ENCODE measurements at regions not wholly inside any gene's neighbourhood (a gene's known extent, or its start where the extent isn't known, plus 50 kb on each side); places are given as distances from the start of the nearest gene placed in this dataset.

DNA sequence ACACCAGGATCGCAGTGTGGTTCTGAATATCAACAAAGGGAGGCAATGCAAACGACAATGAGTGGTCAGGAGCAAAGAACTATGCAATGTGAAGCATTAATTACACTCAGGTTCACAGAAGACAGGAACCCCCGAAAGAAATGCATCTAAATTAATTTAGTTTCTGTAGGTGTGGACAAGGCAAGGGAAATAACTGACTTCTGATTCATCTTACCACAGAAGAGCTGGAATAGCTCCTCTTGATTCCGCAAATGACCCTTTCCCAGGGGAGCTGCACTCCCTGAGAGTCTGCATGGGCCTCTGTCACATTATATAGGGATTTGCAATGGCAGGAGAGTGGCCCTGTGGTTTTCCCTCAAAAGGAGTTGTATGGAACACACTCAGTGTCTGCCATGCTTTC, 263.9 kb upstream of the APCDD1 start:
- no peak overlapping the region for H2BK12ac ChIP-seq (ENCODE audit: insufficient read length, low read depth, low read length)
- H2AFZ ChIP-seq (ENCODE audit: low read length) = no peak overlapping the region
- H3K9ac ChIP-seq (ENCODE audit: extremely low read depth, insufficient read length, low read length) = no peak overlapping the region
- H2BK5ac ChIP-seq (ENCODE audit: insufficient read length, low read length) = no peak overlapping the region
- no peak overlapping the region for H3K14ac ChIP-seq (ENCODE audit: insufficient read depth, low read length)
- H3K27me3 ChIP-seq (ENCODE audit: insufficient read depth, low read length) = no peaks in the 10 kb centered on the region
- H2AK5ac ChIP-seq (ENCODE audit: insufficient read length, low read length) = no peak overlapping the region
- no peaks in the 10 kb centered on the region for H4K20me1 ChIP-seq (ENCODE audit: control insufficient read depth, insufficient read depth, insufficient read length)
- no peak overlapping the region for H4K8ac ChIP-seq (replicated peaks; ENCODE audit: insufficient read length, low read depth, low read length)
- no peak overlapping the region for H3K4me2 ChIP-seq (ENCODE audit: insufficient read depth, insufficient read length, low read length)
- H3K4me3 Mint-ChIP-seq = no peak overlapping the region
- H3T11ph ChIP-seq (ENCODE audit: low read length) = no peak overlapping the region
- no peaks in the 10 kb centered on the region for H3K79me1 ChIP-seq (ENCODE audit: insufficient read depth, low read depth, low read length, poor library complexity, severe bottlenecking)
- no peak overlapping the region for H3K4ac ChIP-seq (ENCODE audit: low read depth, low read length)
- H3K4me1 Mint-ChIP-seq = no peaks in the 10 kb centered on the region; a peak in 1 of 4 replicates
- H2BK20ac ChIP-seq (ENCODE audit: low read depth, low read length, poor library complexity, severe bottlenecking) = no peak overlapping the region
- H3K9me3 Mint-ChIP-seq = peaks cover 2 to 3% of the 10 kb centered on the region in 2 experiments; a peak in 2 of 5 replicates
- H3K9me3 ChIP-seq (ENCODE audit: control insufficient read depth, low read depth, low read length) = no peaks in the 10 kb centered on the region
- H3K18ac ChIP-seq (ENCODE audit: insufficient read length, low read depth, low read length) = no peak overlapping the region
- no peak overlapping the region for H4K5ac ChIP-seq (ENCODE audit: insufficient read length, low read depth, low read length)
- H3K27ac Mint-ChIP-seq = no peak overlapping the region
- no peaks in the 10 kb centered on the region; a peak in 1 of 7 replicates for H3K36me3 Mint-ChIP-seq (ENCODE audit: insufficient read depth in 1 of 3, low read depth in 3 of 3)
- H4K91ac ChIP-seq (ENCODE audit: insufficient read length, low read depth, low read length) = no peak overlapping the region
- H3K23me2 ChIP-seq (ENCODE audit: insufficient read length, low read depth, low read length, poor library complexity, severe bottlenecking) = no peaks in the 10 kb centered on the region
- peaks cover 3% of the 10 kb centered on the region; the same call in 1 of the 2 replicates for H3K27me3 Mint-ChIP-seq (ENCODE audit: low read depth)
- H3K27ac ChIP-seq (ENCODE audit: insufficient read length, low read depth, low read length) = no peak overlapping the region
- TF ChIP-seq, protein P1, sequence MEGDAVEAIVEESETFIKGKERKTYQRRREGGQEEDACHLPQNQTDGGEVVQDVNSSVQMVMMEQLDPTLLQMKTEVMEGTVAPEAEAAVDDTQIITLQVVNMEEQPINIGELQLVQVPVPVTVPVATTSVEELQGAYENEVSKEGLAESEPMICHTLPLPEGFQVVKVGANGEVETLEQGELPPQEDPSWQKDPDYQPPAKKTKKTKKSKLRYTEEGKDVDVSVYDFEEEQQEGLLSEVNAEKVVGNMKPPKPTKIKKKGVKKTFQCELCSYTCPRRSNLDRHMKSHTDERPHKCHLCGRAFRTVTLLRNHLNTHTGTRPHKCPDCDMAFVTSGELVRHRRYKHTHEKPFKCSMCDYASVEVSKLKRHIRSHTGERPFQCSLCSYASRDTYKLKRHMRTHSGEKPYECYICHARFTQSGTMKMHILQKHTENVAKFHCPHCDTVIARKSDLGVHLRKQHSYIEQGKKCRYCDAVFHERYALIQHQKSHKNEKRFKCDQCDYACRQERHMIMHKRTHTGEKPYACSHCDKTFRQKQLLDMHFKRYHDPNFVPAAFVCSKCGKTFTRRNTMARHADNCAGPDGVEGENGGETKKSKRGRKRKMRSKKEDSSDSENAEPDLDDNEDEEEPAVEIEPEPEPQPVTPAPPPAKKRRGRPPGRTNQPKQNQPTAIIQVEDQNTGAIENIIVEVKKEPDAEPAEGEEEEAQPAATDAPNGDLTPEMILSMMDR (conservative IDR thresholded peaks at IDR 0.05) = no peak
- no peaks in the 10 kb centered on the region for H3K79me2 ChIP-seq (ENCODE audit: insufficient read depth, low read length)
- no peak overlapping the region for H3K56ac ChIP-seq (ENCODE audit: insufficient read length, low read depth, low read length)
- no peak overlapping the region for H3K23ac ChIP-seq (ENCODE audit: insufficient read length, low read depth, low read length)
- no peak for DNase-seq
- WGBS (ENCODE audit: extremely low coverage, insufficient read length, low lambda C conversion rate) = no CpG with 5 or more reads among the region's 4 CpGs
- H2BK120ac ChIP-seq (ENCODE audit: low read depth, low read length, poor library complexity, severe bottlenecking) = no peak overlapping the region
- no peak overlapping the region for H2BK15ac ChIP-seq (ENCODE audit: low read depth, low read length)
- no peaks in the 10 kb centered on the region for H3K4me1 ChIP-seq (ENCODE audit: insufficient read depth, low read length)

All from H9 (cell line).